RPMI8226 (cell line): ENCODE measurements at regions not wholly inside any gene's neighbourhood (a gene's known extent, or its start where the extent isn't known, plus 50 kb on each side); places are given as distances from the start of the nearest gene placed in this dataset.
A peak's percentile ranks its signal among the peaks of the same experiment; 100 is the strongest.

Experiments
- DNase-seq: peaks from one replicate; pipeline ENCODE4 v3.0.0-alpha.2; 2015

DNA sequence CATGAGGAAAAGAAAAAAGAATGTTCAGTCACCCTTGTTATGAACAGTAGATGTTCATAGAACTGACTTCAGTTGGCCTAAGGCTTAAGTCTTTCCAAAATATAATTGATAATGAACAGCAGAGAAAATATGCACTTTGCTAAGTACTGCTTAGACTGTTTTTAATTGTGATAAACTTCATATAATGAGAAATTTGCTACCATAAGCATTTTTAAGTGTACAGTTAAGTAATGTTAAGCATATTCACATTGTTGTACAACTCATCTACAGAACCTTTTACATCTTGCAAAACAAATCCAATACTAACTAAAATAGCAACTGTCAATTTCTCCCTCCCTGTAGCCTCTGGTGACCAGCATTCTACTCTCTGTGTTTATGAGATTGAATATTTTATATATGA lies 792.2 kb upstream of the LCORL start:
- DNase-seq = no peak

- no peak for DNase-seq
Measured at GRCh38 chr4:18813055-18813454, 791.5 kb upstream of the LCORL start.

DNA sequence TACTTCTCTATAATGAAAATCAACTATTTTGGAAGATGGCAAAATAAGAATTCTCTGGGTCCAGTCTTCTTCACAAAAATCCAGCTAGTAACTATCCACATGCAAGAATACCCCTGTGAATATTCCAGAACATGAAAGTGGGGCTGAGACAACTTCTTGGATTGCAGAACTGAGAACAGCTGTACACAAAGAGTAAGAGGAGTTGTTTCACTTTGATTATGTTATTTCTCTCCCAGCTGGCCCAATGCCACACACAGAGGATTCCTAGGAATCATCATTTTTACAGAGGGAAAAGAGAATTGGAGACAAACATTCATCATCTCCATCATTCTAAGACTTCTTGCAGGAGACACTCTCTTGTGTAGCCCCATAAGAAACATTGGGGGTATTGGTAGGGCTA lies 782.2 kb upstream of the LCORL start:
- no peak for DNase-seq

DNA sequence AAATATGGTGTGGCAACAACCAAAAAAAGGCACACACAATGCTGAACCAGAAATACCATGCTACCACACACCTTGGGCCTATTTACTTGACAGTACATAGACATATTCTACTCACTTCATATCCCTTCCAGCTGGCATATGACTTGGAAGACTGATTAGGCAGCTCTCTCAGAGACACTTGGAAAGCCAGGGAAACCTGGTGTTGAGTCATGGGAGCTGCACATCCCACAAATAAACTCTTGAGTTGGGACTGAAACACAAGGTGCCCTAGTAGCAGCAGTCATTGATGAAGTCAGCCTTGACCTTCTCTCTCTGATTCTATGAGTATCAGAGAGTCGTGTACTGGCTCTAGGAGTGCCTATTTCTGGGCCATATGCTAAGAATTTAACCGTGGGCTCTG lies 776.6 kb upstream of the LCORL start:
- DNase-seq = no peak

DNA sequence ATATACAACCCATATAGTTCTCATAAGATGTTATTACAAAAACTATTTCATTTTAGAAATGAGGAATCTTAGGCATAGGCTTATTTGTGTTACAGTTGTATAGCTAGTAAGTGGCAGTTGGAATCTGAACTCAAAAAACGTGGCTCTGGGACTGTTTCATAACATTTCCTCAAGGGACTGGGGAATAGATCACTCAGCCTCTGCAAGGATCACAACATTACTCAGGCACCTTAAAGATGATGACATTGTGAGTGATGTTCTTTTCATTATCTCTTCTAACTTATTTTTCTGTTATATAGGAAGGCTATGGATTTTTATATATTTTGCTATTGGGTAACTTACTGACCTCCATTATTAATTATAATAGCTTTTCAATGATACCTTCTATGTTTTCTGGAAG lies 774.2 kb upstream of the LCORL start:
- no peak for DNase-seq

GRCh38 chr4:18777190-18777930 lies 755.8 kb upstream of the LCORL start:
- DNase-seq = no peak

DNA sequence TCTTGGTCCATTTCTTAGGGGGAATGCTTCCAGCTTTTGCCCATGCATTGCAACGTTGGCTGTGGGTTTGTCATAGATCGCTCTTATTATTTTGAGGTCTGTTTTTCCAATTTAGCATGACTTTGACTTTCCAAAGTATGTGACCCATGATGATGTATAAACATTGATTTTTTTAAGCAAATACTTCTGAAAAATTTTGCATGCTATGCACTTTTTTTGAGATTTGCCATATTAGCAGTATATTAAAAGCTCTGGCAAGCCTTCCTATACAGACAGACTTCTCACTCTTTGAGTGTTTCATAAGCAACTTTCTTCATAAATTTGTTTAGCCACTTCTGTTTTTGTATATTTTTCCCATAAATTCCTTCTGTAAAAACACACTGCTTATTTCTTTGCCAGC lies 746.4 kb upstream of the LCORL start:
- DNase-seq = no peak

DNA sequence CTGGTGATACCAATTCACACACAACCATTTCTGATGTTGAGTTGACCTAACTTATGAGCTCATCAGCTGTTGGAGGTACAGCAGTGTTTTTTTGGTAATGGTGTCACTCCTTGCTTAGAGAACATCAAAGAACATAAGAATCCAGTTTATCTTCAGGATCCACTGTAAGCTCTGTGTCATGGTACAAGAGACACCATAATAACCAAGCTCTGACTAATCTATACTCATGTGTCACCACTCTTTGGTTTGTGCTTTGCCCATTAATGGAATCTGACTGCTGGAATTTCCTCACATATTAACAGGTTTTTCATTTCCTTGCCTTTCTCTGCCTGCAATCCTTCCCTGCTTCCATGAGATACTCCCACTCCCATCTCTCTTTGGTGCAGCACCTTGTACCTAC lies 735.1 kb upstream of the LCORL start:
- no peak for DNase-seq

DNA sequence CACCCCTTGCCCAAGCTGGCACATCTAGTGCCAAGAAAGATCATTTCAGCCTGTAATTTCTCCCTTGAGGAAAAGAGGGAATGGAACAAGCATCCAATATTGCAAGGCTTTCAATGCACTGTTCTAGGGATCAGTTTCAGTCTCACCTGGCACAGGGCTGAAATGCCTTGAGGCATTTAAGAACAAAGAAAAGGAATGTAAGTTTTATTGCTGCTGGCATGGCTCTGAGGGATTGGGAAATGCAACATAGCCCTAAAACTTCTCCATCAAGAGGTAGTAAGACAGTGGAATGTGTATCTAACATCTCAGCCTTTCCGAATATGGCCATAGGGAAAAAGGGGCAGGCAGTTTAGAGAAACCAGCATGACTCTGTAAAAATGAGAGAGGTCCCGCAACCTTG lies 732.6 kb upstream of the LCORL start:
- DNase-seq = no peak

DNA sequence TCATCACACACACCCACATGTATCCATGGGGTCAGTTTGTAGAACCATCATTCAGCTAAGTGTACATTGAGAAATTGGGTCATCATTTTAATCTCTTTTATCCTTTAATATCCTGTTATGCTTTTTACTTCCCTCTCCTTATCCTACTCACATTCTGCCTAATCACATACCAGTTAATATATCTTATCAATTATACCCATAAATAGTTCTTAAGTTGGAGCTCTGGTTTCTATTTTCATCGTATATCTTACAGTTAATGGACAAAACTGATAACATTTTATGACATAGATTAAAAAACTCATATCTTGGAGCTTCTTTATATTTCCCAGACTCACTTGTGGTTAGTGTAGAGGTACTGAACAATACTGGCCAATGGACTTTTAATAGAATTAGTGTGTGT lies 729.5 kb upstream of the LCORL start:
- DNase-seq = no peak

DNA sequence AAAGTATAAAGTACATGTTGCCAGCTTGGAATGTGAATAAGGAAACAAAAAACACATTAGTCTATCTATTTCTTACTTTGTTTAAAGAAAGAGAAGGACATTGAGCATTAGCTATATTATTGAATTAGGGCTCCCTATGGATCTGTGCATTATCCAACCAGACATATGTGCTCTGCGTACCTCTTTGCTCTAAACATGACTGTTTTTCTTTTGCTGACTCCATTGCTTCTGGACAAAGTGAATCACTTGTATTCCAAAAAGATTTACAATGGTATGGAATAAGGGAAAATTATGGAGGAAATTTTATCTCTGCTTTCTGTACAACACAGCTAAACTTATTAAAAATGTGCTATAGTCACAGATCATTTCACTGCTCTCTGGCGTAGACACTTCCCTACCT lies 727.8 kb upstream of the LCORL start:
- DNase-seq = no peak

GRCh38 chr4:18736551-18736950 lies 715.0 kb upstream of the LCORL start:
- no peak for DNase-seq

GRCh38 chr4:18735740-18736268 lies 714.2 kb upstream of the LCORL start:
- DNase-seq = no peak

- no peak for DNase-seq
Measured at GRCh38 chr4:18734405-18734804, 712.9 kb upstream of the LCORL start.

GRCh38 chr4:18733961-18734360 lies 712.4 kb upstream of the LCORL start:
- DNase-seq = no peak

- DNase-seq = no peak
Measured at GRCh38 chr4:18722748-18723191, 701.2 kb upstream of the LCORL start.

DNA sequence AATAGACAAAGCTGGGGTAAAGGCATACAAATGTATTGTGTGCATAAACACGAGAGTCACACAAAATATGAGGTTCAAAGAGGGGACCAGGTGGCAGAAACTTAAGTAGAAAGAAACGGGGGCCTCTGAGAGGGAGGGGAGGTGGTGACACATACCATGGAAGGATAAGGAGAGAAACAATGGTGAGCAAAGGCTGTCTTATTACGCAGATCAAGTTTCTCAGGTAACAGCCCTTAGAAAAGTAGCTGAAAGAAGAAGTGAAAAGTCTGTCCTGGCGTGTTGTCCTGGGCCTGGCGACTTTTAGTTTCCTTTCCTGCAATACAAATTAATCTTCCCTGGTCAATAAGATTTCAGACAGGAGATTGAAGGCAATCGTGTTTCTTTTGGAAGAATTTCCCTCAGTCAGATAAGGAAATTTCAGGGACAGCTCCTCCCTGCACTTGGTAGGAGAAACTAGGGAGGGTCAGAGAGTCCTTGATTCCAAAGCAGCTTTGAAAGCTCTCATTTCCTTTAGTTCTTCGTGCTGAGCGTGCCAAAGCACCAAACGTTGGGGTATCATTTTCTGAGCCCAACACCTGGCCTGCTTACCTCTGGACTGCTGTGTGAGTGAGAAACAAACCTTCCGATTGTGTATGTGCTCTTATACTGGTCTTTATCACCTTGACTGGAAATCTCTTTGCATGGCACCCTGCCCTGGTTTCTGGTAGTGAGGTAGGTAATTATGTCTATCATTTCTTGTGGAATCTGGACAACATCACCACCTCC lies 676.7 kb upstream of the LCORL start:
- DNase-seq = no peak

DNA sequence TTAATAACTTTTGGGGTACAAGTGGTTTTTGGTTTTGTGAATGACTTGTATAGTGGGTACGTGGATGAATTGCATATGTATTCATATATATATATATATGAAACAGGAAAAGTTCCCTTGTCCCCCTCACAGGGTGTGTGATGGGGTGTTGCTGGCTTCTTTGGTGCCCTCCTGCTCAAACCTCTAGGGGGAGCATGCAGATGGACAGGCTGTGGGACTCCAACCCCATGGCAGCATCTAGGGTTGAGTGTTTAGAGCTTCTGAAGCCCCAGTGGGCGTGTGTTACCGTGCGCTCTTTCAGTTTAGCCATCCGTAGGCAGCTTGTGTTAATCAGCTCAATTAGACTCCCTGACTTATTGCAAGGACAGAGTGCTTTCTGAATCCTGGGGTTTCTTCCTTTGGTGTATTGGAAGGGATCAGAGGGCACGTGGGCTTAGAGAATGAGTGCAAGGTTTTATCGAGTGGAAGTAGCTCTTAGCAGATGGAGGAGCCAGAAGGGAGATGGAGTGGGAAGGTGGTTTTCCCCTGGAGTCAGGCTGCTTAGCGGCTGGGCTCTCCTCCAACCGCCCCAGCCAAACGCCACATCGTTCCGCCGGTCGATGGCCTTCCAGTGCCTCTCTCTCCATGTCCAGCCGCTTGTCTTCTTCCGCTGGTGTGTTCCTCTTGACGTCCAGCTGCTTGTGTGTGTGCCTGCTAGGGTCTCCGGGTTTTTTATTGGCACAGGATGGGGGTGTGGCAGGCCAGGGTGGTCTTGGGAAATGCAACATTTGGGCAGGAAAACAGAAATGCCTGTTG lies 674.4 kb upstream of the LCORL start:
- no peak for DNase-seq

- no peak for DNase-seq
Measured at GRCh38 chr4:18691431-18692200, 670.1 kb upstream of the LCORL start.

DNA sequence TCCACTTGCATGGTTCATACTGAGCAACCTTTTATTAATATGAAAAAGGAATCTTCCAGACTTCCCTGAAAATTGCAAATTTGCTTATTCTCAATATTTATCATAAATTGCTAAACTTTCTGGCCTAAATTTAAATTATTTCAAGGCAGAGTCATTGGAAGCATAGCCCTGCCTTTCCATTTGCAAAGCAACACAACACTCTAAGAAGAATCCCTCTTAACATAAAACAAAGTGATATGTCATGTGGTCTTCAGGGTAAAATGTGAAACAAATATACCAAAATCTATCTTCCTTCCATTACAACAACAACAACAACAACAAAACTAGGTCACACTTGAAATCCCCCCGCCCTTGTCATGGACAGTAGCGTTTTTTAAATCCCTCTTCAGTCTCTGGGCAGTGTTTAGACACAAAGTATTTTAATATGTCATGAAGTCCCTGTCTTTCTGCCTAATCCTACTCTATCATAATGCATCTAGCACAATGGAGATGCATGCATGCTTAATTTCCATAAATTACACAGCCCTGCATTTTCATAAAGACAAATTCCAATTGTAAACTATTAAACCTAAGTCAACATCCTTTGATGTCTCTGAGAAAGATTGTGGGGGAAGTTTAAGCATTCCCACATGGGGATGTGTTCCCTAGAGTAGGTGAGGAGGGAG lies 668.9 kb upstream of the LCORL start:
- DNase-seq = no peak

DNA sequence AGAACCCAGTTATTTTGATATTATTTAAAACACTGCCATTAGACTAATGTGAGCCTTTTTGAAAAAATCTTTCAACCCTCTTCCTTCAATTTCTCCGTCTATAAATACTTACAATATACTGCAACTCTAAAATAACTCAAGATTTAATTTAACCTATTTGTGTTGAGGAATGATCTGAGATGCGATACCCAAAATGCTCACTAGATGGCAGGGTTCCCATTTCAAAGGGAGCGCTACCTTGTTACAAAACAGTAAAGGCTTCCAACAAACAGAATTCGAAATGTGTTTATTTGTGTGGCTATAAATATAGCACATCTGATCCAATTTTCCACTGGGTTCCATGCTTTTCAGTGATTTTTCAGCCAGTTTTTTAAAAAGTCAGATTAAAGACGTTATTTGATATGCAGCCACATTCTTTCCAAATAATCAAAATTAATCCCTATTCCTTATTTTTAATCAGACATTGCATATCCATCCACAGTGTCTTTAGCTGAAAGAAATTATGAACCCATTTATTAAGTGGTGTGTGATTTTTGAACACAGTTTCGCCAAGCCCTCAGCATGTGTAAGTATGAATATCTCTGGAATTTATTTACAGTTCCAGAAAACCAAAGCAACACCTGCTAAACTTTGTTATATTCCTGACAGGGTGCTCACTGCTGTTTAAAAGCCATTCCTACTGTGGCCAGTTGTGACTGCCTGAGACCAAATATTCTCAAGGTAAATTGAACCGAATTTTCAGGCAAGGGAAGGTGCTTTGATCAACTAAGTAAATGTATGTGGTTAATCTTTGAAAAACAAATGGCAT lies 668.0 kb upstream of the LCORL start:
- peak; percentile 46 for DNase-seq
